Astrocyte (in vitro differentiated cells and primary cell): ENCODE measurements at regions not wholly inside any gene's neighbourhood (a gene's known extent, or its start where the extent isn't known, plus 50 kb on each side); places are given as distances from the start of the nearest gene placed in this dataset.

ENCODE experiments used
- DNase-seq: peaks from one replicate; pipeline ENCODE4 v3.0.0-alpha.2; 2010; ENCODE audit warnings: low read depth
- FAIRE-seq: peaks from 2 replicates; lab custom pipeline; 2011; peaks lifted over from hg19 to GRCh38; lab: Jason Lieb, UNC
- H2AFZ ChIP-seq: 2 replicates; pipeline ENCODE4 v1.6.0; 2012; ENCODE audit warnings: low read depth, low read length, inconsistent platforms
- H3K27ac ChIP-seq: 2 replicates; pipeline ENCODE4 v1.5.1; 2011; ENCODE audit warnings: low read depth, low read length, inconsistent platforms
- H3K27me3 ChIP-seq: 2 replicates; pipeline ENCODE4 v1.6.0; 2011; ENCODE audit warnings: low read length, inconsistent platforms; ENCODE audit not compliant: insufficient read depth
- H3K36me3 ChIP-seq: 2 replicates; pipeline ENCODE4 v1.5.1; 2011; ENCODE audit warnings: low read length, inconsistent platforms; ENCODE audit not compliant: insufficient read depth
- H3K4me1 ChIP-seq: 2 replicates; pipeline ENCODE4 v1.5.1; 2011; ENCODE audit warnings: low read length, inconsistent platforms; ENCODE audit not compliant: insufficient read depth
- H3K4me2 ChIP-seq: 2 replicates; pipeline ENCODE4 v1.6.0; 2012; ENCODE audit warnings: low read length, inconsistent platforms
- H3K4me3 ChIP-seq: 2 replicates; pipeline ENCODE4 v1.5.1; 2011; ENCODE audit warnings: low read depth, mild to moderate bottlenecking, low read length, inconsistent platforms; ENCODE audit not compliant: insufficient read depth
- H3K79me2 ChIP-seq: 2 replicates; pipeline ENCODE4 v1.6.0; 2012; ENCODE audit warnings: mild to moderate bottlenecking, low read length, inconsistent platforms; ENCODE audit not compliant: insufficient read depth
- H3K9ac ChIP-seq: 2 replicates; pipeline ENCODE4 v1.6.0; 2012; ENCODE audit warnings: mild to moderate bottlenecking, low read length, inconsistent platforms
- H3K9me3 ChIP-seq: 2 replicates; pipeline ENCODE4 v1.5.1; 2012; ENCODE audit warnings: low read depth, mild to moderate bottlenecking, low read length, inconsistent platforms; ENCODE audit not compliant: insufficient read depth
- H4K20me1 ChIP-seq: 2 replicates; pipeline ENCODE4 v1.6.0; 2012; ENCODE audit warnings: low read length, inconsistent platforms; ENCODE audit not compliant: insufficient read depth
- H3K27ac Mint-ChIP-seq: one replicate; pipeline ENCODE4 v1.8.0; 2021; ENCODE audit warnings: mild to moderate bottlenecking, mixed read lengths; ENCODE audit not compliant: unreplicated experiment
- H3K27me3 Mint-ChIP-seq: one replicate; pipeline ENCODE4 v1.8.0; 2021; ENCODE audit warnings: low read depth, mixed read lengths; ENCODE audit not compliant: unreplicated experiment
- H3K36me3 Mint-ChIP-seq: one replicate; pipeline ENCODE4 v1.8.0; 2021; ENCODE audit warnings: low read depth, mixed read lengths; ENCODE audit not compliant: unreplicated experiment
- H3K4me1 Mint-ChIP-seq: one replicate; pipeline ENCODE4 v1.8.0; 2021; ENCODE audit warnings: low read depth, mixed read lengths; ENCODE audit not compliant: unreplicated experiment
- H3K4me3 Mint-ChIP-seq: one replicate; pipeline ENCODE4 v1.8.0; 2021; ENCODE audit warnings: mild to moderate bottlenecking, moderate library complexity, mixed read lengths; ENCODE audit not compliant: unreplicated experiment
- H3K9me3 Mint-ChIP-seq: one replicate; pipeline ENCODE4 v1.8.0; 2021; ENCODE audit warnings: mild to moderate bottlenecking, mixed read lengths; ENCODE audit not compliant: unreplicated experiment
- EZH2 ChIP-seq: IDR thresholded peaks from 2 replicates; pipeline ENCODE4 v1.6.1; 2012; ENCODE audit warnings: mild to moderate bottlenecking, low read length, inconsistent platforms; ENCODE audit not compliant: insufficient read depth
- TF ChIP-seq, protein P1 (sequence below): IDR thresholded peaks from 2 replicates; pipeline ENCODE4 v1.5.1; 2011; ENCODE audit warnings: low read depth, mild to moderate bottlenecking, inconsistent platforms, low read length, moderate library complexity; ENCODE audit not compliant: insufficient read depth

DNA sequence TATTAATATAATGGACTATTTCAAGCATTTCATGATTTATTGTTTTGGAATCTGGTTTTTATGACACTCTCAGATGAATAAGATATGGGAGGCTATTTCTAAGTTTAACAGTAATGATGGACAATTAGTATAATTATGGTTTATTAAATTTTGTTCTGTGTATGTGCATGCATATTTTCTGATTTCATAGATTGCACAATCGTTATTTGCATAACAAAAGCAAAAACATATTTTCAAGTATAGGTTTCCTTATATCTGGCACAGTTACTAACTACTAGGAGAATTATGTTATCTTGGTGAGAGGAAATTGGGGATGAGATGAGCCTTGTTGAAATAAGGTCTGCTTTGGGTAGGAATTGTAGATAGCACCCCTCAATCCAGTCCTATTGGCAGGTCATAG is 413.1 kb downstream of the MCTP2 start:
- Mint-ChIP-seq H3K4me3 (no peak overlapping the region), H3K27ac (no peak overlapping the region), H3K36me3 (no peaks in the 10 kb centered on the region), H3K4me1 (no peaks in the 10 kb centered on the region), H3K9me3 (no peaks in the 10 kb centered on the region), H3K27me3 (peaks cover 3% of the 10 kb centered on the region)
- no peaks in the 10 kb centered on the region for H3K4me1 ChIP-seq
- H4K20me1 ChIP-seq = no peaks in the 10 kb centered on the region
- no peaks in the 10 kb centered on the region for H3K36me3 ChIP-seq
- no peak overlapping the region for H3K9ac ChIP-seq
- no peak for TF ChIP-seq EZH2
- TF ChIP-seq, protein P1, sequence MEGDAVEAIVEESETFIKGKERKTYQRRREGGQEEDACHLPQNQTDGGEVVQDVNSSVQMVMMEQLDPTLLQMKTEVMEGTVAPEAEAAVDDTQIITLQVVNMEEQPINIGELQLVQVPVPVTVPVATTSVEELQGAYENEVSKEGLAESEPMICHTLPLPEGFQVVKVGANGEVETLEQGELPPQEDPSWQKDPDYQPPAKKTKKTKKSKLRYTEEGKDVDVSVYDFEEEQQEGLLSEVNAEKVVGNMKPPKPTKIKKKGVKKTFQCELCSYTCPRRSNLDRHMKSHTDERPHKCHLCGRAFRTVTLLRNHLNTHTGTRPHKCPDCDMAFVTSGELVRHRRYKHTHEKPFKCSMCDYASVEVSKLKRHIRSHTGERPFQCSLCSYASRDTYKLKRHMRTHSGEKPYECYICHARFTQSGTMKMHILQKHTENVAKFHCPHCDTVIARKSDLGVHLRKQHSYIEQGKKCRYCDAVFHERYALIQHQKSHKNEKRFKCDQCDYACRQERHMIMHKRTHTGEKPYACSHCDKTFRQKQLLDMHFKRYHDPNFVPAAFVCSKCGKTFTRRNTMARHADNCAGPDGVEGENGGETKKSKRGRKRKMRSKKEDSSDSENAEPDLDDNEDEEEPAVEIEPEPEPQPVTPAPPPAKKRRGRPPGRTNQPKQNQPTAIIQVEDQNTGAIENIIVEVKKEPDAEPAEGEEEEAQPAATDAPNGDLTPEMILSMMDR = no peak
- no peak overlapping the region for H3K4me2 ChIP-seq
- no peak overlapping the region for H3K4me3 ChIP-seq
- no peaks in the 10 kb centered on the region for H3K9me3 ChIP-seq
- no peak overlapping the region for H3K27ac ChIP-seq
- H3K79me2 ChIP-seq = no peaks in the 10 kb centered on the region
- no peak overlapping the region for H2AFZ ChIP-seq
- H3K27me3 ChIP-seq = no peaks in the 10 kb centered on the region
- FAIRE-seq (no peak), DNase-seq (no peak)

DNA sequence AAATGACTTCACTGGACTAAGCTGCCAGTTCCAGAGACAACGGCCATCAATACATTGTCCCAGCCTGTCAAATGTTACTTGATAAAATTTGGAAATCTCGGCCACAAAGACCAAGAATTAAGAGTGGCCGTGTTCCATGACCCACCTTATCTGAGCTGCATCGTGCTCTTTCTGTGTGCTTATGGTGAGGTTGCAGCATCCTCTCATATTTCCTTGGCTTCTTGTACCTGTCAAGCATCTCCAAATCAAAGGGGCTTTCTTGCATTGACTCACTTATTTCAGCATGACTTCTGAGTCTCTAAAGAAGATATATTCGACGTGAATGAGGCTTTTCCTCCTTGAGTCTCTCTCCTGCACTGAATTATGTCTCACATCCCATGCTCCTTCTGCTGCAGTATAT is 421.7 kb downstream of the MCTP2 start:
- TF ChIP-seq, protein P1 = no peak
- no peak for TF ChIP-seq EZH2
- Mint-ChIP-seq H3K4me3 (no peak overlapping the region), H3K27me3 (peaks cover 10% of the 10 kb centered on the region), H3K27ac (no peak overlapping the region), H3K4me1 (no peaks in the 10 kb centered on the region), H3K9me3 (peaks cover 3% of the 10 kb centered on the region), H3K36me3 (no peaks in the 10 kb centered on the region)
- H3K27me3 ChIP-seq = no peaks in the 10 kb centered on the region
- no peak for DNase-seq
- H3K9ac ChIP-seq = no peak overlapping the region
- H3K9me3 ChIP-seq = no peaks in the 10 kb centered on the region
- H3K36me3 ChIP-seq = no peaks in the 10 kb centered on the region
- no peak overlapping the region for H2AFZ ChIP-seq
- H3K4me1 ChIP-seq = no peaks in the 10 kb centered on the region
- no peak for FAIRE-seq
- no peaks in the 10 kb centered on the region for H3K79me2 ChIP-seq
- H3K4me2 ChIP-seq = no peak overlapping the region
- H3K27ac ChIP-seq = no peak overlapping the region
- no peaks in the 10 kb centered on the region for H4K20me1 ChIP-seq
- H3K4me3 ChIP-seq = no peak overlapping the region

DNA sequence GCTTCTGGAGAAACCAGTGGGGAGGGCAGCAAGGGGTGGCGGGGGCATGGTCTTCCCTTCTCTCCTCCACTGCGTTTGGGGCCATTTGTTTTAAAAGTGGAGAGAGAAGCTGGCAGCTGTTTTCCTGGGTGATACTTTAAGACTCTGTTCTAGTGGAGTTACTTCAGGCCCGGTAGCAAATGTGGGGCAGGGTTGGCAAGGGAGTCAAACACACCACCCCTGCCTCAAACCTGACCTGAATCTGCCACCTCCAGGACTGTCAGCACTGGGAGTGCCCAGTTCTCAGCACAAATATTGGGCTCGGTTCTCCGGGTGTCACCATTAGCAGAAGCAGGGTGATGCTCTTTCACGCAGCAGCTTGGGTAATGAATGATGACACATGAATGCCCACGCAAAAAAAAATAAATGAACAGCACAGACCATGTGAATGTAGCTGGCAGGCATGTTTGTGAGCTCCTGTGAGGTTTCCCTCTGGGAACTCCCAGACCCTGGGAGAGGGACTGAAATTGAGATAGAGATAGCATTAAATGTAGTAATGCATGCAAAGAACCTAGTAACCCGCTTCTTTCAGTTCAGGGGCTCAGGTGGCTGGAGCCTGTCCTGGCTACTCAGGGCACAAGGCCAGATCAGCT is 424.0 kb downstream of the MCTP2 start:
- Histone ChIP-seq H3K79me2 (no peaks in the 10 kb centered on the region), H3K4me1 (no peaks in the 10 kb centered on the region), H4K20me1 (no peaks in the 10 kb centered on the region), H3K9ac (no peak overlapping the region), H3K36me3 (no peaks in the 10 kb centered on the region), H3K4me3 (no peak overlapping the region), H3K27ac (no peak overlapping the region), H3K4me2 (no peak overlapping the region), H3K27me3 (no peaks in the 10 kb centered on the region), H2AFZ (no peak overlapping the region), H3K9me3 (no peaks in the 10 kb centered on the region)
- Mint-ChIP-seq H3K27me3 (peaks cover 15% of the 10 kb centered on the region), H3K4me3 (no peak overlapping the region), H3K27ac (no peak overlapping the region), H3K9me3 (peaks cover 5% of the 10 kb centered on the region), H3K36me3 (no peaks in the 10 kb centered on the region), H3K4me1 (no peaks in the 10 kb centered on the region)
- DNase-seq (no peak), FAIRE-seq (no peak)
- TF ChIP-seq EZH2 = no peak
- TF ChIP-seq, protein P1 = no peak
